SKM-1 (cell line): ENCODE measurements at regions not wholly inside any gene's neighbourhood (a gene's known extent, or its start where the extent isn't known, plus 50 kb on each side); places are given as distances from the start of the nearest gene placed in this dataset.

Experiments
- DNase-seq: peaks from one replicate; lab custom pipeline; 2025; ENCODE audit not compliant: unreplicated experiment; lab: John Stamatoyannopoulos, UW

GRCh38 chr4:16377887-16378286, 151.6 kb upstream of the TAPT1 start:
- no peak for DNase-seq

GRCh38 chr4:16365036-16365569, 138.8 kb upstream of the TAPT1 start:
- no peak for DNase-seq

GRCh38 chr4:16360694-16361262, 134.5 kb upstream of the TAPT1 start:
- DNase-seq = no peak

- DNase-seq = no peak
Measured at GRCh38 chr4:16353165-16353564, 126.9 kb upstream of the TAPT1 start.

GRCh38 chr4:16351161-16351560, 124.9 kb upstream of the TAPT1 start:
- no peak for DNase-seq

GRCh38 chr4:16344853-16345252, 118.6 kb upstream of the TAPT1 start:
- DNase-seq = no peak

- no peak for DNase-seq
Measured at GRCh38 chr4:16337936-16338335, 111.7 kb upstream of the TAPT1 start.

DNA sequence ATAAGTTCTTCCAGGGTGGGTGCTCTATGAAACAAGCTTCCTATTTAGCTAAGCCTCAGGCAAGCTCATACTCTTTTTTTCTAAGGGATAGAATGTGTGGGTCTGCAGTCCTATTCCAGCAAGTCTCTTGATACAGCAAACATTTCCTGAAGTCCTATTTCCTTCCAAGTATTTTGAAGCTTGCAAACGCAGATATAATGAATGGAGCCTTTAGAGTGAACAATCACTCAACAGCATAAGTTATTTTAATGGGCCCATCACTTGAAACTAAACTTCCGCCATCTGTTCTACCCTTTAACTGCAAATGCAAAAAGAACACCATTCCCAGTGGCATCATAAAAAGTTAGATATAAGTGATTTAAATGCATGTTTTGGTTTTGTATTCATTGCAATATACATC, 108.3 kb upstream of the TAPT1 start:
- no peak for DNase-seq

DNA sequence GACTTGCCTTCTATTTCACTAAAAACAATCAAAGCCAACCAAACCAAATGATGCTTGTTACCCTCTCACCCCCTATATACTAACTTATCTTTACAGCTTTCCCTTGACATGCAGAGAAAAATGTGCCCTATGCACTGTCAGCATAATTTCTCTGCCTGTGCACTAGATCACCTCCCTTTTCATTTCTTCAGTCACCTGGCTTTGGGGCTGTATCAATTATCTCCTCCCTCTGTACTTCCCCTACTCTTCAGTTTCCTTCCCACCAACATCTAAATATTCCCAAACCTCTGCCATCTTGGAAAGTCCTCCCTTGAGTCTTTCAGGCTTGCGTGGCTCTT, 103.5 kb upstream of the TAPT1 start:
- DNase-seq = no peak

GRCh38 chr4:16329125-16329796, 103.0 kb upstream of the TAPT1 start:
- DNase-seq = no peak

DNA sequence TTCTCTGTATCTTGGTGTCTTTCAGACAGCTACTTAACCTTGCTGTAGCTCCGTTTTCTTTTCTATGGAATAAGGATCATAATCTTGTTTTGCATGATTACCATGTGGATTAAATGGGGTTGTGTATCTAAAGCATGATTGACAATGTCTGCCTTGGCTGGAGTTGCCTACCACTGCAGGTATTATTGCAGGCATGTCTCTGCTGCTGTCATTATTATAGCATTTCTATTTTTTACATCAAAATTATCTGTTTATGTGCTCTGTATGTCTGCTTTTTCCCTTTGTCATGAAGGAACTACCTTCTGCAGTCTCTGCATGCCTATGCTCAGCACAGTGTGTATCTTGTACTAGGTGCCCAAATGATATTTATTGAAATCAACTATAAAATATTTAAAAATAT, 95.9 kb upstream of the TAPT1 start:
- DNase-seq = no peak

- DNase-seq = no peak
Measured at GRCh38 chr4:16315456-16315855, 89.2 kb upstream of the TAPT1 start.

DNA sequence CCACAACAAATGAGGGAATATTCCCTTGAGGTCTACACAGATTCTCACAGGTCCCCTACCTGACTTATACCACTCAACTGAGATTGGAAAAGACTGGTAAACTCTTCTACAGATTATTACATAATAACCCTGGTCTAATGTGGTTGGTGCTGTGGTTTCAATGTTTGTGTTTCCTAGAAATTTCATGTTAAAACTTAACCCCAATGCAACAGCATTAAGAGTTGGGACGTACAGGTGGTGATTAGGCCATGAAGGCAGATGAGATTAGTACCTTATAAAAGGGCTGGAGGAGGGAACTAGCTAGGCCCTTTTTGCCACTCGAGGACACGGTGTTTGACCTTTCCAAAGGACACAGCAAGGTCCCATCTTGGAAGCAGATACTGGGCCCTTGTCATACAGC, 84.3 kb upstream of the TAPT1 start:
- DNase-seq = no peak

GRCh38 chr4:16302648-16303047, 76.4 kb upstream of the TAPT1 start:
- DNase-seq = no peak

DNA sequence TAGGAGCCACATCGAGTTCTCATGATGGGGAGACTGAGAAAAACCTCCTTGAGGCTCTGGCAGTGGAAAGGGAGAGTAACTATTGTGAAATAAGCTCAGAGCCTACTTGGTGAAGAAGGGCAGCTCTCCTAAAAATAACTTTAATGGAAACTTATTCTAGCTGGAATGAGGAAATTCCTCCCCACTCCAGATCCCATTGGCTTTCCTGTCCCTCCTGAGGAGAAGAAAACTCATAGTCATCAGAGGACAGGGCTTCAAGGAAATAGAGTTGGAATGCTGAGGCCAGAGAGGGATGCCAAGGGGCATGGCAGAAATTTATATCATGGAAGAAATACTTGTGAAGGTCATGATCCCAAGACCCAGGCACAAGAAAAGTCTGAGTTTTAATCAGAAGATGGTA, 70.7 kb upstream of the TAPT1 start:
- DNase-seq = no peak

DNA sequence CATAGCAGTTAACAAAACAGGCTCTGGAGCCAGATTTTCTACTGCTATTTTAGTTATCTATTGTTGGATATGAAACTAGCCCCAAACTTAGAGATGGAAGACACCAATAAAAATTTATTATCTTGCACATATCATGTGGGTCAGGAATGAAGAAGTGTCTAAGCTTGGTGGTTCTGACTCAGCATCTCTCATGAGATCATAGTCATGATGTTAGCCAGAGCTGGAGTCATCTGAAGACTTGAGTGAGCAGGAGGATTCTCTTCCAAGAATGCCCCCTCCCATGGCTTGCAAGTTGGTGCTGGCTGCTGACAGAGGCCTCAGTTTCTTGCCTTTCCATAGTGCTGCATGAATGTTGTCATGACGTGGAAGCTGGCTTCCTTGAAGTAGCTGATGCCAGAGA, 68.2 kb upstream of the TAPT1 start:
- no peak for DNase-seq

- DNase-seq = no peak
Measured at GRCh38 chr4:16293210-16293838, 67.1 kb upstream of the TAPT1 start.

DNA sequence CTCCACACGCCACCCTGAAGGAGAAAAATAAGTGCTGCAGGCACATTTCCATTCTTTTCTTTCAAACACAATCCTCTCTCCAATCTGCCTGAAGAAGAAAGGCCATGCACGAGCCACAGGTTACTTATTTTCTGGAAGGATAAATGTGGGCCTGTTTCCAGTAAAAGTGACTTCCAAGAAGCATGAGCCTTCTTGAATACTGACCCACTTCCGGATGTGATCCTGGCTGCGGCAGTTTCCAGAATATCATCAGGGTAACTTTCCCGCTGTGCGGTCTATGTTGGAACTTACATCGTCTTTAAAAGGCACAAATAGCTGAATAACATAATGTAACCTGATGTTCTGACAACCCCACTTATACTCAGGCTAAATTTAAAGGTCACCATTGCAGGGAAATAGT, 66.3 kb upstream of the TAPT1 start:
- DNase-seq = no peak

DNA sequence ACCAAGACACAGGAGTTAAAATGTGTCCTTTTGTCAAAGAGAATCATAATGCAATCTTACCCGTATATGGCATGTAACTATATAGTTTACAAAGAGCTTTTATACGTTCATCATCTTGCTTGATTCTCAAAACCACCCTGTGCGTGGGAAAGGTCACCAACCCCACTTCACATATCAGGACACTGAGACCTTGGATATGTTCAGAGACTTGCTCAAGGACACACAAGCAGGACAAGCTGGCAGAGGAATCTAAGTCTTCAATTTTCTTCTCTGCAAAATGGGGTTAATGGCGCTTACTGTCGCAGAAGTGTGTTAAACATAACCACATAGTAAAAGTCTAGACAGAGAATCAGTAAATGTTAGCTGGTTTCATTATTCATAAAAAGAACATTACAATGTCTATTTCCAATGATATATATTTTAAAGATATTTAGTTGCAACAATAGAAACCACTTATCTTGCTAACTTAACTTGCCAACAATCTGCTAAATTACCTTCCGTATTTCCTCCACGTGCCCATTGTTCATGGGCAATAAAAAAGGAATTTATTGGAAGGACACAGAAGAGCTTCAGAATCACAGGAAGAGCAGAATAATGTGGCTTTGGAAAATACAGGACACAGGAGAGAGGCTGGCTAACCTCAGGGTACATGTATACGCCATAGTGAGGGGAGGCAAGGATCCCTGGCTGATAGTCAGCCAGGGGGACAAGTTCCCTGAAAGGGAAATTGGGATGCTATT, 64.6 kb upstream of the TAPT1 start:
- DNase-seq = no peak

DNA sequence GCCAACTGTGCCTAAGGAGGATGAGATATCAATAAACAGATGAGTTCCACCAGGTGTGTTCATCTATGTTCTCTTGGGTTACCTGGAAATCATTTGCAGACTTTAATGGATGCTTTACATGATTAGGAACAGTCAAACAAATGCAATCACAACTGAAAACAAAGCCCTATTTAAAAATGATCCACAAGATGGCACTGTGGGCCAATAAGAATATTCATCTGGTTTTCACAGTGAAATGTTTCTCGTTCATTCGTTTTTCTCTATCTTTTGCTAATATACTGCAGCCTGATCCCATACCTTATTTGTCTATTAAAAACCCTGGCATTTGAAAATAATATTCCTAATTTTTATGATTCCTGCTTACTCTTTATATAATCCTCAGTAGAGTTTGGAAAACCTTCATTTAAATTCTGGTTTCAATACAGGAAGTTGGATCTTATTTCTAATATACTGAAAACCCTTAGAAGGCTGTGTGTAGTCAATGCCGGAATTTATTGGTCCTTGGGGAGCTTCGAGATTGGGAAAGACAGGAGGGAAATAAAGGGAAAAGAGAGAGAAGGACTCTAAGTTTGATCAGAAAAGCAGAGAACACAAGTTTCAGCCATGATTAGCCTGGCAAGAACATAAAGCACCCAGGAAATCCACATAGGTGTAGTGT, 63.8 kb upstream of the TAPT1 start:
- DNase-seq = peak; percentile 47

- DNase-seq = no peak
Measured at GRCh38 chr4:16284050-16284449, 57.8 kb upstream of the TAPT1 start.
